HG03060 (cell line): ENCODE measurements at regions not wholly inside any gene's neighbourhood (a gene's known extent, or its start where the extent isn't known, plus 50 kb on each side); places are given as distances from the start of the nearest gene placed in this dataset.
"Not testable (repeated sequence)": the region's sequence is repeated elsewhere in the genome, so short reads cannot be mapped to it uniquely, and the experiment has no call there.

ENCODE experiments used
- ATAC-seq: cut with Tn5 transposase; IDR thresholded peaks from one replicate; pipeline ENCODE4 v1.9.1; 2021; ENCODE audit warnings: low read depth, moderate number of reproducible peaks; ENCODE audit not compliant: unreplicated experiment

DNA sequence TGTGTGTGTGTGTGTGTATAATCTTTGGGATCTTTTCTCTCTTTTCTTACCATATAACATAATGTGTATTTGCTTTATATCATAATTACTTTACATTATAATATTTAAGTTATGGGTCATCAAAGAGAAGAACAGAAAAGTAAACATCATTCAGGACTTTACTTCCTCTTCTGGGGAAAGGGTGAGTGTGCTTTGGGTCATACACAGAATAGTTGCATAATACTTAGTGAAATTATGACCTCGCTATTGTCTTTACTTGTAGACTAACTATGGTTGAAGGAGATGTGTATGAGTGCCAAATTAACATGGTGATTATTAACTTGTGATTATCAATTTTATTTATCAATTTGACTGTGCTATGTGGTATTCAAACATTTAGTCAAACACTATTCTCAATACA, 1086.9 kb downstream of the DIPK2A start:
- no peak for ATAC-seq

DNA sequence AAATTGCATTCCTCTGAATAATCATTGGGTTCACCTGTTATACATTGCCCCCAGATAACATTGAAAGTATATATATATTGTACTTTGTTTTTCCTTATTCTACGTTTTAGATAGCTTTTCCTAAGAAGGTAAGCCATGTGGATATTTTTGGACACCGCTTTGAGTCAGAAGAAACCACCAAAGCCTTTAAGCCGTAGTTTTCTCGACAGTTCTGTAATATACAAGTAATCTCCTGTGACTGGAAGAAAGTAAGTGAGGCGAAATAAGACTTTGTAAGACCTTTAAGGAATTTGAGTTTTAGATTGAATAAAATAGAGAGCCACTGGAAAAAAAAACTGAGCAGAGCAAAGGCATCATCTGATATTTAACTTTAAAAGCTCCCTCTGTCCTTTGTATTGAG, 1092.0 kb downstream of the DIPK2A start:
- no peak for ATAC-seq

DNA sequence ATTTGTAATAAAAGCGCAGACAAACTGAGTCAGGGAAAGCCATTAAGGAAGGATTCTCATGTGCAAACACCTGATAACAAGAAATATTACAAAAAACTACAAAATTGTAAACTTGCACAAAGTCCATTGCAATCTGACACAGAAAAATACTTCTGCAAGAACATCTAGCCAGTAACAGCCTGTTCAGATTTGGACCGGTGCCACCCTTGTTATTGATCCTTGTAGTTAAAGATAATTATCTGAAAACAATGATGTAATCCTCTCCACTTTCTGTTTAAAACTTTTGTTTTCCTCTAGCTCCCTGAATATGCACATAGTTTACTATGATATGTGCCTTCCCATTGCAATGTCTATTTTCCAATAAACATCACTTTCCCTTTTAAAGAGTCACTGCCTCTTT, 1090.2 kb downstream of the PLOD2 start:
- ATAC-seq: no peak

DNA sequence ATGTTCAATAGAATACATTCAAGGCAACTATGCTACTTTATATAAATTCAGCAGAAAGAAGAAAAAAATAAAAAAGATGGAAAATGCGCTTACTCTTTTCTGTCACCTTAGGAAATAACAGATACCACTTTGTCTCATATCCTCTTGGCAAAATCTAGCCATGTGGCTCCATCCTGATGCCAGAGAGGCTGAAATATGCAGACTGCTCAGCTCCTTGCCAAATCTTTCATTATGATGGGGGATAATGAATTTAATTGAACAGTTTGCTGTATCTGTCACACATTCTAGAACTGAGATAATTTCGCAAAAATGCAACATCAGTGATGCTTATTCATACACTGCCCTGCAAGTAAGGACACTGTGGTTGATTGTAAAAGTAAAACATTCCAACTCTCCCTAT, 1081.5 kb downstream of the PLOD2 start:
- ATAC-seq: no peak

DNA sequence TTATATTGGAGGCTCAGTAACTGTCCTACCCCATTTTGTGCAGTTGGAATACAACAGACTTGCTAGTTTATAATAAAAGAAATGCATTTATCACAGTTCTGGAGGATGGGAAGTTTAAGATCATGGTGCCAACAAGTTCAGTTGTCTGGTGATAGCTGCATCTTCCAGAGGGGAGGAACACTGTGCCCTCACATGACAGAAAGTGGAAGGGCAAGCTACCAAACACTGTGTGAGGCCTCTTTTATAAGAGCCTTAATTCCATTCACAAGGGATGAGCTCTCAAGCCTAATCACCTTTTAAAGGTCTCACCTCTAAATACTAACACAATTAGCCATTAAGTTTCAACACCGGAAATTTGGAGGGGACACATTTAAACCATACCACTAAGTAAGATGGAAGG, 1073.9 kb downstream of the PLOD2 start:
- ATAC-seq: no peak

DNA sequence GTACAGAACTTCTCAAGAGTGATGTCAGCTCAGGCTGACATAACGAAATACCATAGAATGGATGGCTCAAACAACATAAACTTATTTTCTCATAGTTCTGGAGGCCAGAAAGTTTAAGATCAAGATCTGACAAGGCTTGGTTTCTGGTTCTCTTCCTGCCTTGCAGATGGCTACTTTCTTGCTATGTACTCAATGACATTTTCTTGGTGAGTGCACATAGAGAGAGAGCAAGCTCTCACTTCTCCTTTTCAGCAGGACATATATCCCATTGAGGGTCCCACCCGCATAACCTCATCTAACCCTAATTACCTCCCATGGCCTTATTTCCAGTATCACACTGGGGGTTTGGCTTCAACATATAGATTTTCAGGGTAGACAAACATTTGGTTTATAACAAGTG, 1072.1 kb downstream of the PLOD2 start:
- ATAC-seq: peak; percentile 75

DNA sequence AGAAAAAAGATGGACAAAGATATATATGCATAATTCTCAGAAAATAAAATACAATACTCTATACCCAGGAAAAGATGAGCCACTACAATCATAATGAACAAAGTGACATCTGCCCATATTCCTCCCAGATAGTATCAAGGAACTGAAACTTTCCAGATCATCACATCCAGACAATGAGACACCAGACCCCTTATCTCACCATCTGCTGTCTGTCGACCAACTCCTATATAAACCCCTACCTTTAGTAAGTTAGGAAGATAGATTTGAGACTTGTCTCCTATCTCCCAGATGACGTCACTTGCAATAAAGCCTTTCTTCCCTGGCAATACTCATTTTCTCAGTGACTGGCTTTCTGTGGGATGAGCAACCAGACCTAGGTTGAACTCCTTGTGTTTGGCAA, 1071.6 kb downstream of the PLOD2 start:
- peak; percentile 14 for ATAC-seq

DNA sequence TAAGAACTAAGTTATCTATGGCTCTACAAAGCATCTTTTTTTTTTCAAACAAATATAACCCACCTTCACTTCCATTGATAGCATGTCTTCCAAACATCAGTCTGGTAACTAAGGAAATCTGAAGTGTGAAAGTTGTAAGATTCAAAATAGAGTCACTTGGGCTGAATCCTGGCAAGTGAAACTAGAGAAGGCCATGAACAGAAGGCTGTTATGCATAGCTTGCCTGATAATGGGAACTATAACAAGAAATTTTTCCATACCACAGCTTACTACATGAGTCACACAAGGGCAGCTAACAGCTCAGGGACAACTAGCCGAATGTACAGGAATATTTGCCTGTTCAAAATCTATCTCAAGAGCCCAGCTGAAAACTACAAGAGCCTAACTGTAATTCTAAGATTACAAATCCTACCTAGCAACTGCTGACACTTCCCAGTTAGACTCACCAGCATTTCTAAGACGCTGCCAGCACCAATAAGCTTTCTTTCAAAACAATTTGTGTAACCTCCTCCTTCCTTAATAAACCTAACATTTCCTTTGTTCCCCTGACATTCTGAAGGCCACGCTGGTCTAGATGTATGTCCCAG, 1066.5 kb downstream of the PLOD2 start:
- peak; percentile 94 for ATAC-seq

DNA sequence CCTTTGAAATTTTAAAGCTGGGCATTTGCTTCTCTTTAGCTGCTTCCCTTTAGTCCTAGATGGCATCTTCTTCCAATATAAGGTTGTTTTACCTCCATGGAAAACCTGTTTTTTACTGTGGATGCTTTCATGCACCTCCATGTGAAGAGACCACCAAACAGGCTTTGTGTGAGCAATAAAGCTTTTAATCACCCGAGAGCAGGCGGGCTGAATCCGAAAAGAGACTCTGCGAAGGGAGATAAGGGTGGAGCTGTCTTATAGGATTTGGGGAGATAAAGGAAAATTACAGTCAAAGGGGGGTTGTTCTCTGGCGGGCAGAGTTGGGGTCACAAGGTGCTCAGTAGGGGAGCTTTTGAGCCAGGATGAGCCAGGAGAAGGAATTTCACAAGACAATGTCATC, 1049.8 kb downstream of the PLOD2 start:
- ATAC-seq: not testable (repeated sequence)

DNA sequence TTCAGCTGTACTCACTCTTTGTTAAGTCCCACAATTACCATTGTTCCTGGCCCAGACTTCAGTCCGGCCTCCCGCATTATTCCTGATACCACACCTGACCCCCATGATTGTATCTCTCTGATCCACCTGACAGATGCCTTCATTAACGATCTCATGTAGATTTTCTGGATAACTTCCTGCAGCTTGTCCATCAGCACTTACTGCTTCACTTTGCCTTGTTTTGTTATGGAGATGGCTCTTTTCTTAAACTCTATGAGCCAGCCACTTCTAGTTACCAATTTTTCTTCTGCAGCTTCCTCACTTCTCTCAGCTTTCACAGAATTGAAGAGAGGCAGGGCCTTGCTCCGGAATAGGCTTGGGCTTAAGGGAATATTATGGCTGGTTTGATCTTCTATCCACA, 1044.2 kb downstream of the PLOD2 start:
- no peak for ATAC-seq

DNA sequence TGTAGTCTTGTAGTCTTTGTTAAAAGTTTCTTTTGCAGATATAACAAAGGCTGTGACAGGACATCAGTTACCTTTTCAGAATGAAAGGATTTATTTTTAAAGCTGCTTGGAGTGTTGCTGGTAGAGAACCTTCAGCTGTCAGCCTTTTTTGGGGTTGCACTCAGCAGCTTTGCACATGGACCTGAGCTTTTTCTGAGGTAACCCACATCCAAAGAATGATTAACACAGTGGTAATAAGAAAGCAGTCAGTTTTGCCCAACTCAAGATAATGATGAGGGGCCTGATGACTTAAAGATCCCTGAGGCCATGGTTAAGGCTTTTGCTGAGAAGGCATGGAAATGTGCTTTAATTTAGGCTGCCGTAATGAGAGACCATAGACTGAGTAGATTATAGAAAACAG, 1042.7 kb downstream of the PLOD2 start:
- peak; percentile 62 for ATAC-seq

DNA sequence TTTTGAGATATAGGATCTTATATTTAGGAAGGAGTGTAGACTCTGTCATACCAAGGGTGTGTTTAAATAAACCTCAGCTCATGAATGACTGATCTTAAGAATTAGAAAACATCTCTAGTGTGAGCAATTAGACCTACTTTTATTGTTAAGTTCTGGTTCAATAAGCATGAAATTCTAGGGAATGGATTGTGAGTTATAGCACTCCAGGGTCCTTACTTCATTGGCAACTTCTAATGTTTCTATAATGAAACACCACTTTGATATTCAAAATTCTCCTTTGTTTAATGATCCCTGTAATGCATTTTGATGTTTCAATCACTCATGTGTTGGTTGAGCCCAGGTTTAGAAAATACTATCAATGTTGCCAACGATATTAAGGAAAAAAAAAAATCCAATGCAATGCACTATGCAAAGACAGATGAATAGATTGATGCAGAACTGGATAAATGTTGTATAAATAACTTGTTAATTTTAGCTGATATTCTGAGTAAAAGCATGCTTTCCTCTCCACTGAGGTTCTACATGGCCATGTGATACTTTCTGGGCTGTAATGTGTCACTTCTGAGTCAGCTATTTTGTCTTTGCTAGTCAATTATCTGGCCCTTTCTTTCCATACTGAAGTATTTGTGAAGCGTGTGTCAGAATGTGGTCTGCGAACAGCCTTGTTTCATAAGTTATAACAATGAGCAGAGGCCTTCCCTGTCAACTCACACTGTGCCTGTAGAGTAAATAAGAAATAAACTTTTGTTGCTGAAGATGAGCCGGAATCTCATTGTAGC, 1035.9 kb downstream of the PLOD2 start:
- no peak for ATAC-seq

DNA sequence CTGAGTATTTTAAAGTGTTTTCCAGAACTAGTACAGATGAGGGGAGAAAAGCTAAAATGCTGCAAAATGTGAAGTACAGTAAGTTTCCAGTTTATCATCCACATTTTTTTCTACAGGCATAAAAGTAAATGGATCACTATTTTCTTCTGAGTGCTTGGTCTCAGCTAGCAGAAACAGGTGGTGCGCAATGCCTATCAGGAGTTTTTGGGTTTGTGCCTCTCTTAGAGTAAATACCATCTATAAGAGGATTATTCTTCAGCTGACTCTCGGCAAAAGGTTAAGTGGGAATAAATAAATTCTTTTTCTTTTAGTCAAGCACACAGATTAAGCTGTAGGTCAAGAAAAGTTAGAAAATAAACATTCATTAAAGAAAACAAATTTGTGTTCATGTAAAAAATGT, 1027.7 kb downstream of the PLOD2 start:
- no peak for ATAC-seq

DNA sequence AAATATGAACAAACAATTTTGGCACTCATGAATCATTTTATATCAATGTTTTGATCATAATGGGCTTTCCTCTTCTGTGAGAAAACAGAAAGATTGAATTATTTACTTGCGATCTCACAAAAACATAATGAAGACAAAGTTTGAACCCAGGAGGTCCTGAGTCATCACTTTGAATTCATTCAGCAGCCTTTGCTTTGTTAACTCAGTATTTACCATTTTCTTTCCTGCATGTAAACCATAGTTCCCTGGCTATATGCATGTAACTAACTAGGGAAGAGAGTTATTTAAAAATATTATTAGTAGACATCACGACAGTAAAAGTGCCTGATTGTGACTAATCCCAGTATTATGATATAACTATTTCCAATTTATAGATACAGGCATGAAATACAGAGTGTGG, 1026.2 kb downstream of the PLOD2 start:
- no peak for ATAC-seq

DNA sequence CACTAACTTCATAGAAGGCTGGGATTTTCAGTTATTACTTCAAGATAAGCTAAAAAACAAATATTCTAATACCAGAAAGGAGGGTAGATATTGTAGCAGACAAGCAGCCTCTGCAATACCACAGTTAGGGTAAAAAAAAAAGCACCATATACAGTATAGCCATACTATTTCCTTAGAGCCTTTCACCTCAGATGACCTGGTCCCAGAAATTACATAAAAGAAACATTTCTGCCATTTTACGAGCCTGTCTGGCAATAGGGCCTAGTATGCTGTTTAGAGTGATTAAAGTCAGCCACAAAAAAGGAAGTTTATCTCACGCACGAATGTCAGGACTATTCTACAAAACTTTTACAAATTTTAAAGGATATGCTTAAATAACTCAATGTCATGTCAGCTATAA, 1016.6 kb downstream of the PLOD2 start:
- no peak for ATAC-seq

DNA sequence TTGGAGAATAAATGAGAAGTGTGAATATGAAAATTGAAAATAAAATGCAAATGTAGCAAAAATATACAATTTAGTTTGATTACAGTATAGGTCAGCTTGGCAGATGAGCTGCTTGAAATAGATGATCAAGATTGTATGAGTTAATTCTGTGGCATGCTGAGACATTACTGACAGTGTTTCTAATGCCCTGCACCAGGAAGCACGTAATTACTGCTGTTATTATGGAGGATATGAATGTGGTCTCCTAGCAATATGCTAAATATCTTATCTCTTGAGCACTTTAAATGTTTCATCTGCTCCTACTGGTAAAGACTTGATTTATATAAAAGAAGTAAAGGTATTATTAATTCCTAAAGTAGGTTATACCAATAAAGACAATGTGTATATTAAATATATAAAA, 1015.5 kb downstream of the PLOD2 start:
- no peak for ATAC-seq

DNA sequence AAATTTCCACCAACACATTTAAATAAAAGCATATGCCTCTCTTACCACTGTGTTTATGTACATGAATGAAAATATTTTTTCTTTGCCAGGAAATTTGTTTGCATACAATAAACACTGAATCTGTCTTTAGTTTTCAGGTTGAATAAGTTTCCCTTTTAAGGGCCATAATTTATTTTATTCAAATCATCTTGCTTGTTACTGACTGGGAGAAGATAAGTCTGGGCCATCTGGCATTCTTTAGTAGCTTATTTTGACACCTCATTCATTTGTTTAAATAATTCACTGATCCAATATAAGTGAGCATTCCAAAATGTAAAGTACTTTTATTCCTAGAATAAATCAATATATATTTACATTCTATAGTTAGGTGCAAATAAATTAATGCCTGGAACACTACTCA, 1001.3 kb downstream of the PLOD2 start:
- ATAC-seq: no peak

DNA sequence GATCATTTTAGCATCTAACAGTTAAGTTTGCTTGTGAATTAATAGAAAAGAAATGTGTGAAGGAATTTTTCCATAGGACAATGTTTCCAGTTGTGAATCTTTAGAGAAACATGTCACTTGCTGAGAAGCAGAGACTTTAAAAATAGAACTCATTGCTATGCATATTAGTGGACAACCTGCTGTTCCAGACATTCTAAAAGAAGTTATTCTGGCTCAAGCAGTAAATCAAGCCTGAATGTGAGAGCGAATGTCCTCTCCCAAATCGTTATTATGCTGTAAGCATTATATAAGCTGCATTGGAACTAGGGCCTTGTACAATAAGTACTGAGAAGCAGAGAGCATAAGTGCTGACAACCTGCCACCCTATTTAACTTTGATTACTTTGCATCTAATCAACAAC, 990.9 kb downstream of the PLOD2 start:
- no peak for ATAC-seq

DNA sequence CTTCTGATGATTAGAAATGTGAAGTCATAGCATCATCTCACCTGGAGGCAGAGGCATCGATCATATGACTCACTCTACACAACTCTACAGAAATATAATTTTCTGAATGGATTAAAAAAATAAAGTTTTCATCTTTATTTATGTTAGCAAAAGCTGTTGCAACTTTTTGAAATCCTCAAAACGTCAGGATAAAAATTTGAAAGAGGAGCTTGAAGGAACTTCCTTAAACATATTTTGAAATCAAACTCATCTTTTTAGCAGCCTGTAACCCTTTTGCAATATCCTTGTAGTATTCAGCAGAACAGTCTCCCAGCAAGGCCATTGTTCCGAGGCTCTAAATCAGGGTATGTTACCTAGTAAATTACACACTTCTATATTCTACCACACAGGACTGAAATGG, 985.4 kb downstream of the PLOD2 start:
- no peak for ATAC-seq

DNA sequence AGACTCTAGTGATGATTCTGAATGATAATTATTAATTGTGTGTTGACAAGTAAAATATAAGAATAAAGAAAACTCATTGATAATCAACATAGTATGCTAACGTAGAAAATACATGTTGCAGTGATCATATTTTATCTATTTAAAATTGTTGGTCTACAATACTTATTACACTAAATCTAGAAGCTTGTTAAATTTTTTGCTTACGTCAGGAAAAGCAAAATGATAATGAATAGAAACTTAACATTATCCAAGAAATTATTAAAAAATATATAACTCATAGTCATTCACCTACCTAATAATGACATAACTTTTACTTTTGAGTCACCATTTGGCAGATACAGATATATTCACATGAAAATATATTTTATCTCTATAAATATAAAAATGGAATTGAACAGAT, 984.1 kb downstream of the PLOD2 start:
- no peak for ATAC-seq

DNA sequence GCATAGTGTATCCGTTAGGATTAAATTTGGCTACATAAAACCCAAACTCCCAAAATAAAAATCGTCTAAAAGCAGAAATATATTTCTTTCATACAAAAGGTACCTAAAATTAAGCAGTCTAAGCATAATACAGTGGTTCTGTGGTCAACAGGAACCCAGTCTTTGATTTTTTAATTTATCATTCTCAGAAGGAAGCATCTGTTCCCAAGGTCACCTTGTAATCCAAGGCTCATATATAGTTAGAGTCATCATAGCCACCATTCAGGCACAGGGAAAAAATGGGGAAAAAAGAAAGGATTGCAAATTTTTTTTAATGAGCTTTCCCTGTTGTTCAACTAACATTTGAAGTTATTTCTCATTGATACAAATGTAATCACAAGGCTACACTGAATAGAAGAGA, 983.2 kb downstream of the PLOD2 start:
- no peak for ATAC-seq

DNA sequence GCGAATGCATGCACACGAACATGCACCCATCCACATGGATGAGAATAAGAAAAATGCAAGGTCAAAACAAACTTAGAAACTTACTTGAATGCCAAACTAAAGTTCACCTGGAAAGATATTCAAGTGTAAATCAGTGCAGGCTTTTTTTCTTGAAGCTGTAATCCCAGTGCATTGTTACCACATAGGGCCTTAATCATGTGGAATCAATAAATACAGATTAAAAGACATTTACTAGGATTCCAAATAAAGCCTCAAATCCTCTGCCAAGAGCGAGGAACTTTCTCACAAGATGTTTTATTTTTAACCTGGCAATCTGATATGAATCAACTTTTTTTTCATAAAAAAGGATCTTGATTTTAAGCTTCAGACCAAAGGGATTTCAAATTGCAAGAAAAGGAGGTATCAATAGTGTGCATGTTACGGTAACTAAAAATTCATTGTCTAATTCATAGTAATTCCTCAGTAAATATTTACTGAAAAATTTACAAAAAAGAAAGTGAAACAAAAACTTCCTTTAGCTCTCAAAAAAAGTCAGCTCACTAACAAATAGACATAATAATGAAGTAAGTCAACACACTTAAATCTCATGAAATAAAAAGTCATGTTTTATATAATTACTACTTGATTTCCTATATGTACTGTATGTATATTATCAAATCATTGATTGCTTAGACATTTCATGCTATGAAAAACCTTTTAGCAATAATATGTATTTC, 978.6 kb downstream of the PLOD2 start:
- ATAC-seq: no peak
